Spleen (tissue), 11 donors: ENCODE measurements at regions not wholly inside any gene's neighbourhood (a gene's known extent, or its start where the extent isn't known, plus 50 kb on each side); places are given as distances from the start of the nearest gene placed in this dataset.

ENCODE experiments used
- DNase-seq: peaks from one replicate; pipeline ENCODE4 v3.0.0-alpha.2; 2020
- H3K27ac ChIP-seq, 8 donors: fragments of 200-600 bp; sonication (generic) in 7 of 8; 1 replicate in 4 of 8; 2 replicates in 4 of 8; pipeline versions ENCODE4 v1.5.0 to v1.8.0; 2016 to 2021; ENCODE audit warnings: inconsistent platforms in 4 of 8, mild to moderate bottlenecking in 4 of 8, moderate library complexity in 1 of 8
- H3K27me3 ChIP-seq, 7 donors: fragments of 200-600 bp; sonication (generic) in 6 of 7; replicated peaks in 1 of 7; 1 replicate in 4 of 7; 2 replicates in 3 of 7; pipeline versions ENCODE4 v1.5.0 to v1.8.0; 2016 to 2021; ENCODE audit warnings: inconsistent platforms in 3 of 7, mild to moderate bottlenecking in 1 of 7
- H3K36me3 ChIP-seq, 6 donors: fragments of 200-600 bp; sonication (generic) in 5 of 6; 1 replicate in 4 of 6; 2 replicates in 2 of 6; pipeline versions ENCODE4 v1.5.0 to v1.8.0; 2016 to 2021; ENCODE audit warnings: inconsistent platforms in 2 of 6
- H3K4me1 ChIP-seq, 6 donors: fragments of 200-600 bp; sonication (generic) in 5 of 6; 1 replicate in 3 of 6; 2 replicates in 3 of 6; pipeline versions ENCODE4 v1.5.0 to v1.8.0; 2016 to 2021; ENCODE audit warnings: inconsistent platforms in 3 of 6
- H3K4me3 ChIP-seq, 8 donors: fragments of 200-600 bp; sonication (generic) in 7 of 8; 1 replicate in 4 of 8; 2 replicates in 4 of 8; pipeline versions ENCODE4 v1.5.0 to v1.8.0; 2016 to 2021; ENCODE audit warnings: inconsistent platforms in 4 of 8, mild to moderate bottlenecking in 4 of 8, moderate library complexity in 2 of 8
- H3K9me3 ChIP-seq, 8 donors: fragments of 200-600 bp; sonication (generic) in 7 of 8; 1 replicate in 4 of 8; 2 replicates in 4 of 8; pipeline versions ENCODE4 v1.5.0 to v1.8.0; 2016 to 2021; ENCODE audit warnings: inconsistent platforms in 4 of 8
- POLR2A ChIP-seq, 3 donors: fragments of 450-650 bp; IDR thresholded peaks; one replicate each; pipeline ENCODE4 v1.5.1; 2017; ENCODE audit warnings: antibody characterized with exemption in 3 of 3, mild to moderate bottlenecking in 1 of 3
- POLR2AphosphoS5 ChIP-seq, 3 donors: sonication (generic); formaldehyde crosslinking; IDR thresholded peaks; one replicate each; pipeline ENCODE4 v1.5.1; 2017; ENCODE audit warnings: antibody characterized with exemption in 3 of 3
- WGBS, 5 donors: extraction: QIAGEN DNeasy Blood & Tissue Kit in 3 of 5; methylation state at CpG; one replicate each; pipeline versions ENCODE4 v1.1.5 to v1.1.7; 2013 to 2018; 5-methylcytosine and 5-hydroxymethylcytosine counted together
- intact Hi-C: fragments of 100-400 bp; cut with DNase I; formaldehyde crosslinking; loops from one replicate; pipeline ENCODE4 v1.15.0; 2023; ENCODE audit warnings: low total_unique reads
- TF ChIP-seq, protein P1 (sequence below), 11 experiments: fragments of 200-600 bp in 7 of 11; fragments of 450-650 bp in 4 of 11; sonication (generic) in 4 of 11; IDR thresholded peaks in 8 of 11; conservative IDR thresholded peaks in 3 of 11; 1 replicate in 7 of 11; 2 replicates in 4 of 11; pipeline versions ENCODE4 v1.4.0 to v1.8.0; 2016 to 2021; ENCODE audit warnings: antibody characterized with exemption in 11 of 11, inconsistent platforms in 4 of 11, mild to moderate bottlenecking in 1 of 11
- donor health status: healthy with polysubstance abuse.
- donor health status: DM: no; HTN: no; CAD: no; lungs with moderate emphysema.
- donor health status: DM: no; HTN: no; CAD: no.
- donor health status: Bipolar disorder and iron deficiency.
- donor health status: healthy.
- donor health status: DM: no; HTN: no; CAD: no.
- donor health status: DM: yes; HTN: yes; CAD: no.

GRCh38 chr3:176055836-176056235 lies 1141.4 kb downstream of the TBL1XR1 start:
- intact Hi-C loops, result no loop called here
- Histone ChIP-seq H3K36me3 (no peaks in the 10 kb centered on the region), H3K27me3 (no peaks in the 10 kb centered on the region), H3K4me1 (no peaks in the 10 kb centered on the region), H3K4me3 (no peak overlapping the region), H3K9me3 (peaks cover 0 to 5% (median 0%) of the 10 kb centered on the region in 8 donors), H3K27ac (no peak overlapping the region)
- WGBS, 5 donors, result 82 to 95% (median 84%) methylated on average over 6 of the region's 6 CpGs
- TF ChIP-seq, protein P1, sequence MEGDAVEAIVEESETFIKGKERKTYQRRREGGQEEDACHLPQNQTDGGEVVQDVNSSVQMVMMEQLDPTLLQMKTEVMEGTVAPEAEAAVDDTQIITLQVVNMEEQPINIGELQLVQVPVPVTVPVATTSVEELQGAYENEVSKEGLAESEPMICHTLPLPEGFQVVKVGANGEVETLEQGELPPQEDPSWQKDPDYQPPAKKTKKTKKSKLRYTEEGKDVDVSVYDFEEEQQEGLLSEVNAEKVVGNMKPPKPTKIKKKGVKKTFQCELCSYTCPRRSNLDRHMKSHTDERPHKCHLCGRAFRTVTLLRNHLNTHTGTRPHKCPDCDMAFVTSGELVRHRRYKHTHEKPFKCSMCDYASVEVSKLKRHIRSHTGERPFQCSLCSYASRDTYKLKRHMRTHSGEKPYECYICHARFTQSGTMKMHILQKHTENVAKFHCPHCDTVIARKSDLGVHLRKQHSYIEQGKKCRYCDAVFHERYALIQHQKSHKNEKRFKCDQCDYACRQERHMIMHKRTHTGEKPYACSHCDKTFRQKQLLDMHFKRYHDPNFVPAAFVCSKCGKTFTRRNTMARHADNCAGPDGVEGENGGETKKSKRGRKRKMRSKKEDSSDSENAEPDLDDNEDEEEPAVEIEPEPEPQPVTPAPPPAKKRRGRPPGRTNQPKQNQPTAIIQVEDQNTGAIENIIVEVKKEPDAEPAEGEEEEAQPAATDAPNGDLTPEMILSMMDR (IDR thresholded peaks at IDR 0.05 in 8 of 11, conservative IDR thresholded peaks at IDR 0.05 in 3 of 11), result no peak
- TF ChIP-seq POLR2AphosphoS5 (IDR thresholded peaks at IDR 0.05), result no peak
- TF ChIP-seq POLR2A (IDR thresholded peaks at IDR 0.05), result no peak
- DNase-seq, result no peak

- TF ChIP-seq POLR2AphosphoS5 (IDR thresholded peaks at IDR 0.05), result no peak
- no peak for TF ChIP-seq POLR2A (IDR thresholded peaks at IDR 0.05)
- TF ChIP-seq, protein P1 (IDR thresholded peaks at IDR 0.05 in 8 of 11, conservative IDR thresholded peaks at IDR 0.05 in 3 of 11), result no peak
- Histone ChIP-seq H3K4me3 (no peak overlapping the region), H3K27me3 (no peaks in the 10 kb centered on the region), H3K4me1 (no peaks in the 10 kb centered on the region), H3K36me3 (no peaks in the 10 kb centered on the region), H3K27ac (no peak overlapping the region), H3K9me3 (no peaks in the 10 kb centered on the region)
- WGBS, 5 donors, result 74 to 88% (median 82%) methylated on average over 7 of the region's 7 CpGs
- intact Hi-C loops, result no loop called here
- no peak for DNase-seq
These were observed 1145.5 kb downstream of the TBL1XR1 start for GRCh38 chr3:176051766-176052165.

DNA sequence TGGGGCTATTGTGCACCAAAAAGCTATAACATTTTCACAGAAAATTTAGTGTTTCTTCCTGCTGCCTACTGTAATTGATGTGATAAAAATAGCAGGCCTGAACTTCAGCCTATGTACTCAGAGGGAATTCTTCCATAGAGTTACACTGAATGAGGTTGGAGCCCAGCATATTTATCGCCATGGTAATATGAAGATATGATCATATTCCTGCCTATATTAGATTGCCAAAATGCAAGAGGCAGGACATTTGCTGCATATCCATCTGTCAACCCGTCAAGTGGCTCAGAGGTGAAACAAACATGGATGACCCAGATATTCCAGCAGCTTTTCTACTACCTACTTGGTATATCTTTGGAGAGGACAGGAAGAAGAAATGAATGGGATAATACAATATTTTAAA lies 1150.6 kb downstream of the TBL1XR1 start:
- TF ChIP-seq, protein P1 (IDR thresholded peaks at IDR 0.05 in 8 of 11, conservative IDR thresholded peaks at IDR 0.05 in 3 of 11), result no peak
- TF ChIP-seq POLR2AphosphoS5 (IDR thresholded peaks at IDR 0.05), result no peak
- TF ChIP-seq POLR2A (IDR thresholded peaks at IDR 0.05), result no peak
- Histone ChIP-seq H3K27ac (no peak overlapping the region), H3K4me1 (no peaks in the 10 kb centered on the region), H3K9me3 (peaks cover 0 to 4% (median 0%) of the 10 kb centered on the region in 8 donors), H3K4me3 (no peak overlapping the region), H3K36me3 (no peaks in the 10 kb centered on the region), H3K27me3 (no peaks in the 10 kb centered on the region)
- no peak for DNase-seq
- intact Hi-C loops, result no loop called here
- 69 to 94% (median 90%) methylated on average over 2 of the region's 2 CpGs for WGBS, 5 donors

- Histone ChIP-seq H3K9me3 (peaks cover 0 to 8% (median under 1%) of the 10 kb centered on the region in 8 donors), H3K27ac (no peak overlapping the region), H3K36me3 (no peaks in the 10 kb centered on the region), H3K4me1 (no peaks in the 10 kb centered on the region), H3K27me3 (no peaks in the 10 kb centered on the region), H3K4me3 (no peak overlapping the region)
- intact Hi-C loops, result no loop called here
- WGBS, 5 donors, result 79 to 87% (median 80%) methylated on average over 2 of the region's 2 CpGs
- TF ChIP-seq POLR2AphosphoS5 (IDR thresholded peaks at IDR 0.05) (no peak), POLR2A (IDR thresholded peaks at IDR 0.05) (no peak)
- TF ChIP-seq, protein P1 (IDR thresholded peaks at IDR 0.05 in 8 of 11, conservative IDR thresholded peaks at IDR 0.05 in 3 of 11), result no peak
- no peak for DNase-seq
These were observed 1155.5 kb downstream of the TBL1XR1 start for GRCh38 chr3:176041812-176042211.
